K562 (cell line): ENCODE measurements at regions not wholly inside any gene's neighbourhood (a gene's known extent, or its start where the extent isn't known, plus 50 kb on each side); places are given as distances from the start of the nearest gene placed in this dataset.

Experiments used
- NKRF ChIP-seq: fragments of 450-650 bp; IDR thresholded peaks from 2 replicates; pipeline ENCODE4 v1.6.1; 2016; ENCODE audit warnings: borderline replicate concordance
- YBX1 ChIP-seq: fragments of 450-650 bp; IDR thresholded peaks from 2 replicates; pipeline ENCODE4 v1.7.1; 2016; ENCODE audit warnings: mild to moderate bottlenecking
- ZNF263 ChIP-seq: sonication (generic); formaldehyde crosslinking; IDR thresholded peaks from 2 replicates; pipeline ENCODE4 v1.8.0; 2022; ENCODE audit warnings: mild to moderate bottlenecking, missing genetic modification reagents, borderline replicate concordance
- TF ChIP-seq, protein P1 (sequence below): conservative IDR thresholded peaks from 2 replicates; pipeline ENCODE4 v1.6.1; 2011; ENCODE audit warnings: low read depth, mild to moderate bottlenecking, low read length; ENCODE audit not compliant: control insufficient read depth
- TF ChIP-seq, protein P2 (sequence below): fragments of 200-800 bp; sonication (Bioruptor generic); IDR thresholded peaks from 2 replicates; pipeline ENCODE4 v1.6.1; 2017; ENCODE audit warnings: missing genetic modification characterization, missing compliant biosample characterization

GRCh38 chr16:80161799-80162739, 378.7 kb upstream of the DYNLRB2 start (continued):
- TF ChIP-seq, protein P1, sequence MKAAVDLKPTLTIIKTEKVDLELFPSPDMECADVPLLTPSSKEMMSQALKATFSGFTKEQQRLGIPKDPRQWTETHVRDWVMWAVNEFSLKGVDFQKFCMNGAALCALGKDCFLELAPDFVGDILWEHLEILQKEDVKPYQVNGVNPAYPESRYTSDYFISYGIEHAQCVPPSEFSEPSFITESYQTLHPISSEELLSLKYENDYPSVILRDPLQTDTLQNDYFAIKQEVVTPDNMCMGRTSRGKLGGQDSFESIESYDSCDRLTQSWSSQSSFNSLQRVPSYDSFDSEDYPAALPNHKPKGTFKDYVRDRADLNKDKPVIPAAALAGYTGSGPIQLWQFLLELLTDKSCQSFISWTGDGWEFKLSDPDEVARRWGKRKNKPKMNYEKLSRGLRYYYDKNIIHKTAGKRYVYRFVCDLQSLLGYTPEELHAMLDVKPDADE, result no peak
- no peak for TF ChIP-seq ZNF263
- no peak for TF ChIP-seq NKRF
- TF ChIP-seq, protein P2, sequence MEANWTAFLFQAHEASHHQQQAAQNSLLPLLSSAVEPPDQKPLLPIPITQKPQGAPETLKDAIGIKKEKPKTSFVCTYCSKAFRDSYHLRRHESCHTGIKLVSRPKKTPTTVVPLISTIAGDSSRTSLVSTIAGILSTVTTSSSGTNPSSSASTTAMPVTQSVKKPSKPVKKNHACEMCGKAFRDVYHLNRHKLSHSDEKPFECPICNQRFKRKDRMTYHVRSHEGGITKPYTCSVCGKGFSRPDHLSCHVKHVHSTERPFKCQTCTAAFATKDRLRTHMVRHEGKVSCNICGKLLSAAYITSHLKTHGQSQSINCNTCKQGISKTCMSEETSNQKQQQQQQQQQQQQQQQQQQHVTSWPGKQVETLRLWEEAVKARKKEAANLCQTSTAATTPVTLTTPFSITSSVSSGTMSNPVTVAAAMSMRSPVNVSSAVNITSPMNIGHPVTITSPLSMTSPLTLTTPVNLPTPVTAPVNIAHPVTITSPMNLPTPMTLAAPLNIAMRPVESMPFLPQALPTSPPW, result no peak
- TF ChIP-seq YBX1, result no peak
